ENCODE measurements at regions not wholly inside any gene's neighbourhood (a gene's known extent, or its start where the extent isn't known, plus 50 kb on each side); places are given as distances from the start of the nearest gene placed in this dataset.

GRCh38 chr22:22078329-22078728 is 95.7 kb upstream of the TOP3B start:
- TF ChIP-seq, protein P1, sequence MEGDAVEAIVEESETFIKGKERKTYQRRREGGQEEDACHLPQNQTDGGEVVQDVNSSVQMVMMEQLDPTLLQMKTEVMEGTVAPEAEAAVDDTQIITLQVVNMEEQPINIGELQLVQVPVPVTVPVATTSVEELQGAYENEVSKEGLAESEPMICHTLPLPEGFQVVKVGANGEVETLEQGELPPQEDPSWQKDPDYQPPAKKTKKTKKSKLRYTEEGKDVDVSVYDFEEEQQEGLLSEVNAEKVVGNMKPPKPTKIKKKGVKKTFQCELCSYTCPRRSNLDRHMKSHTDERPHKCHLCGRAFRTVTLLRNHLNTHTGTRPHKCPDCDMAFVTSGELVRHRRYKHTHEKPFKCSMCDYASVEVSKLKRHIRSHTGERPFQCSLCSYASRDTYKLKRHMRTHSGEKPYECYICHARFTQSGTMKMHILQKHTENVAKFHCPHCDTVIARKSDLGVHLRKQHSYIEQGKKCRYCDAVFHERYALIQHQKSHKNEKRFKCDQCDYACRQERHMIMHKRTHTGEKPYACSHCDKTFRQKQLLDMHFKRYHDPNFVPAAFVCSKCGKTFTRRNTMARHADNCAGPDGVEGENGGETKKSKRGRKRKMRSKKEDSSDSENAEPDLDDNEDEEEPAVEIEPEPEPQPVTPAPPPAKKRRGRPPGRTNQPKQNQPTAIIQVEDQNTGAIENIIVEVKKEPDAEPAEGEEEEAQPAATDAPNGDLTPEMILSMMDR (IDR thresholded peaks at IDR 0.05): no peak
- TF ChIP-seq POLR2AphosphoS5 (IDR thresholded peaks at IDR 0.05; ENCODE audit: insufficient read depth in 1 of 2, low read depth in 1 of 2): no peak

All from vagina (tissue), 2 donors.